GM21526 (cell line): ENCODE measurements at regions not wholly inside any gene's neighbourhood (a gene's known extent, or its start where the extent isn't known, plus 50 kb on each side); places are given as distances from the start of the nearest gene placed in this dataset.

Experiments
- ATAC-seq: cut with Tn5 transposase; IDR thresholded peaks from one replicate; pipeline ENCODE4 v1.9.1; 2021; ENCODE audit warnings: moderate library complexity; ENCODE audit not compliant: unreplicated experiment, low FRiP score

- ATAC-seq, result no peak
These were observed 93.0 kb upstream of the PUDP start for GRCh38 chrX:7240929-7241328.

GRCh38 chrX:7235071-7235470, 87.1 kb upstream of the PUDP start:
- ATAC-seq, result no peak

- ATAC-seq, result no peak
These were observed 85.8 kb upstream of the PUDP start for GRCh38 chrX:7233580-7234406.

GRCh38 chrX:7228226-7228625, 80.3 kb upstream of the PUDP start:
- no peak for ATAC-seq

- no peak for ATAC-seq
These were observed 77.4 kb upstream of the PUDP start for GRCh38 chrX:7225338-7225737.

GRCh38 chrX:7223271-7223670, 75.3 kb upstream of the PUDP start:
- ATAC-seq, result no peak

- ATAC-seq, result no peak
These were observed 72.2 kb upstream of the PUDP start for GRCh38 chrX:7220121-7220520.

- no peak for ATAC-seq
These were observed 71.3 kb upstream of the PUDP start for GRCh38 chrX:7219153-7219705.

- no peak for ATAC-seq
These were observed 70.6 kb upstream of the PUDP start for GRCh38 chrX:7218321-7219152.

GRCh38 chrX:7216981-7217587, 69.1 kb upstream of the PUDP start:
- no peak for ATAC-seq

GRCh38 chrX:7215842-7216241, 67.9 kb upstream of the PUDP start:
- no peak for ATAC-seq

GRCh38 chrX:7214251-7214650, 66.3 kb upstream of the PUDP start:
- no peak for ATAC-seq

GRCh38 chrX:7205037-7205577, 57.2 kb upstream of the PUDP start:
- ATAC-seq, result no peak

- ATAC-seq, result no peak
These were observed 56.7 kb upstream of the PUDP start for GRCh38 chrX:7204619-7205018.

GRCh38 chrX:7202206-7202605, 54.3 kb upstream of the PUDP start:
- ATAC-seq, result no peak

- no peak for ATAC-seq
These were observed 53.5 kb upstream of the PUDP start for GRCh38 chrX:7201496-7201895.

GRCh38 chrX:7198499-7198898, 50.5 kb upstream of the PUDP start:
- no peak for ATAC-seq
